Pulmonary artery endothelial cell (primary cell): ENCODE measurements at regions not wholly inside any gene's neighbourhood (a gene's known extent, or its start where the extent isn't known, plus 50 kb on each side); places are given as distances from the start of the nearest gene placed in this dataset.
A peak's percentile ranks its signal among the peaks of the same experiment; 100 is the strongest.

Source experiments
- DNase-seq: peaks from one replicate; pipeline ENCODE4 v3.0.0-alpha.2; 2011; ENCODE audit warnings: low read depth, low spot score

DNA sequence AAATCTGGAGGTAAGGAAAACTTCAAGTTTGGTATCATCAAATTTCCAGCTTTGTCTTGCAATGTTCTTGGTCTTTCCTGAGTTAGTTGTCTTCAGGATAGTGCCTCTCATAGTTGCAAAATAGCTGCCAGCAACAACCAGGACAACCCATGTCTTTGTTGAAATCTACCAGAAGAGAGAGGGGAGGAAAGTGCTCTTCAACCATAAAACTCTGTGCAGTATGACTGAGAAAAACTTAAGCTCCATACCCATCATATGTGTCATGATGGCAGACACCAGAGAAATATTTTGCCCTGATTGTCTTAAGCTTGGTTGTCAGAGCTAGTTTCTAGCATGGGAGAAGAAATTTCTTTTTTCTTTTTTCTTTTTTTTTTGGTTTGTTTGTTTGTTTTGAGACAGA is 103.3 kb downstream of the SPRY2 start:
- DNase-seq = no peak

DNA sequence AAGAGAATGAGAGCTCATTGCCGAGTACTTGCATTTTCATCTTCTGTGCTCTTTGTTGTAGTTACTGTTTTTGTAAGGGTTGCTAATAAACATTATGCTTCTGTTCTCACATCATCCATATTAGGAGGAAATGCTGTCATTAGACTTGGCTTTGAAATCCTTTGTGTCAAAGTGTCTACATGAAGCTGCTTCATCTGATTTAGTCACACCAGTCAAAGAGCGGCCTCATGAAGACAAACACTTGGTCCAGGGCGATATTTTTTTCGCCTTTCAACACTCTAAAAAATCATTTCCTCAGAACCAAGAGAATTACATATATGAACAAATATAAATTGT is 105.0 kb downstream of the SPRY2 start:
- peak; percentile 59 for DNase-seq

DNA sequence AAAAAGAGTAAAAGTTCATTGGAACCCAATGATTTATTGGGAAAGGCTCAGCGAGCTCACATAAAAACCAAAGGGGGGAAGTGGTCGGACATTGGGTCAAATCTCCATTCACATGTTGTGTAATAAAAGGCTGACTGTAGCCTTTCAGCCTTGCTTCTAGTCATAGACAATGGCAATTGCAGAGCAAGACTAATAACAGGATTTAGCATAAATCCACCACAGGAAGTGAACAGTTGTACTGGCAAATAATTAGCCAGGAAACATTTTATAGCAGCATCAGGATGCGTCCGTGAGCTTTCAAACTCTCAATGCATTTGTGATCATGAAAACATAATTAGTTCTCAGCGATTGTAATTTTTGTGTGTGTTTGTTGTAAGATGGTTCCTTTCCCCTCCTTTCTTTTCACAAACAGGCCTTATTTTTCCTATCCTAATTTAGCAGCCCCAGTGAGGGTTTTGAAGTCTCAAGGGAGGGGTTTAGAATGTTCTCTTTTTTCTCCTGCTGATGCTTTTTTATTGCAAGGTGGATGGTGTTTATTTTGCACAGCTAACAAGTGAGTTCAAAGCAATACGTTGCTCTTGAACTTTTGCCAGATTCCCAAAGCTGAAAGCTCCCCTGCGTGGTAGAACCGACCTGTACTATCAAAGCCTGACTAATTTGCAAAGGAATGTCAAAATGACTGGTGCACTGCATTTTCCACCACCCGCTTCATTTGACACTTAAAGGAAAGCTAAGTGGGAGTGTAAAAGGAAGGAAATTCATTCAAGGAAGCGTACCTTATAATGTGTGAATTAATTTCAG is 105.6 kb downstream of the SPRY2 start:
- no peak for DNase-seq

DNA sequence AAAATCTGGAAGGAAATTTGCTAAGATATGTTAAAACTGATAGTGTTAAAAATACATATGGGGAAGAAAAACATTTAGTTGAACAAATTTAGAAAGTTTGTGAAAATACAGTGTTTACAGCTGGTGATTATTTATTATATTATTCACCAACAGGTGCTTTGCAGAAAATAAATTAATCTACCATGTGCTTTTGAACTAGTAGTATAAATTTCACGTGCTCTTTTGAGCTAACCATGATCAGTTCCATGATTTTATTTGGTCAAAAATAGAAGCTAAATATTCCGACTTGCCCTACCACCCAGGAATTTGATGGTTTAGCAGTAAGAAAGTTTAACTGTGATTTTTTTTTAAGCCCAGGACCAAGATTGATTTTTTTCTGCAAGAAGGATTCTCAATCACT is 113.3 kb downstream of the SPRY2 start:
- no peak for DNase-seq

DNA sequence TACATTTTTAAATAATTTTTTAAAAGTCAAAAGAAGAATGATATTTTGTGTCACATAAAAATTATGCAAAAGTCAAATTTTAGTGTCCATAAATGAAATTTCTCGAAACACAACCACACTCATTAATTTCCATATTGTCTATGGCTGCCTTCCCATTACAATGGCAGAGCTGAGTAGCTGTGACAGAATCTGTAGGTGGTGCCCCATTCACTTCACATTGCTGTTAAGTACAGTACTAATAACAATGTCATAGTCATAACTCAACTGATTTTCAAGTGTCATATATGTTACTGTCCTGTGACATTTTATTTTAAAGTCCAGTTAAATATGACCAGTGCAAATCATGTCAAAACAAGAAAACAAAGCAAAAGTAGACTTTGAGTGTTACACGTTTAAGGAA is 114.3 kb downstream of the SPRY2 start:
- no peak for DNase-seq

DNA sequence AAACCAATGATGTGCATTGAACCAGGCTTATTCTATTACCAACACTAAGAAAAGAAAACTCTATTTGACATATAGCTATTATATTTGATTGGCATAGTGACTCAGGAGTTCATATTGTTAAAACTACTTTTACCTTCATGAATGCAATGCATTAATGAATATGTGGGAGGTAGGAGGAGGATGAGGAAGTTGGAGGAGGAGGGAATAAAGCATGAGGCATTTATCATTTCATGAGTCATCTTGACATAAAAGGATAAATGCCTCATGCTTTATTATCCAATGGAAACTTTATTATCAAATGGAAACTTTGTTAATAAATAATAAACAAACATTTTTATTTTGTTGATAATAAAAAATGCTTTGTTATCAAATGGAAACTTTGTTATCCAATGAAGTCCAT is 116.5 kb downstream of the SPRY2 start:
- DNase-seq = no peak

DNA sequence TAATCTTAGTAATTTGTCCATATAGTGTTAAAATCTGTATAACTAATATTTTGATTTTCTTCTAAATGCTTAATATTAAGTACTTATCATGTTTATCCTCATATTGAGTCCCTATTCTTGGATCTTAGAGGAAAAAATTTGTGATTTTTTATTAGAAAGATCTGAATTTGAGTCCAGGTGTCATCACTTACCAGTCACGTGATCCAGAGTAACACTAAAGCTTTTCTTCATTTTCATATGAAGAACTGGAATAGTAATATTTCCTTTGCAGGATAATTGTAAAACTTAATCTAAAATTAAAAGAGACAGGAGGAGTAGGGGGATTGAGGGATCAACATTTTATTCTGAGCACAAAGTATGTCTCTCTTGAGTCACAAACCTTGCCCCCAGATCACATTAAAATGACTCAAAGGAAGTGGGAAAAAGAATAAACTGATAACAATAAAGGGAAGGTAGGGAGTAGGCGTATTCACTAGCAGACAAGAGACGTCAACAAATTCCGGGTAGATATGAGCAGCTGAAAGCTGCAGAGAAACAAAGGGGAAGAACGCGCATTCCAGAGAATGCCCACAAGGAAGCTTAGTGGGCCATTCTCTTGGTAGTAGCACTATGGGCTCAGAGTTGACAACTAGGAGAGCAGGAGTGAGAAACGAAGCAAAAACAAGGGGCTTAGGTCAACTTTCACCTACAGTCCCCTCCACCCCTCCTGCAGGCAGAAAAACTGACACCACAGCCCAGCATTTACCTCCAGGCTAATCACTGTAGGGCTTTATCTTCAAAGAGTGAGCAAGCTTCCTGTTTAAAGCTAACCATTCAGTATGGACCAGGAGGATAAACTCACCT is 123.1 kb downstream of the SPRY2 start:
- DNase-seq = peak; percentile 63

DNA sequence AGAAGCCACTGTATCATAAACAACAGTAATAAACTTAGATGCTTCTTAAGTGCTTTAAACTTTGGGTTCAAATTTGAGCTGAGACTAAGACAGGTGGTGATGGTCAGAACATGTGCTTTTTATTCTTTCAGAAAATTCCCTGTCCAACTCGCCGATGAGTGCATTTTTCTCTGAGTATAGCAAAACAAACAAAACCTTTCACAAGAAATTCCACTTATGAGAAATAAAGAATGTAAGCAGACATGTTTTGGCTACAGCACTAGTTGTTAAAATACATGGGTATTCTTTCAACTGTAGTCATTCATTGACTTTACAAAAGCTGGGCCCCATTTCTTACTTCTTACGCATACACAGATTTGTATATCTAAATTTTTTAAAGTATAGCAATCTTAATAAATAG is 125.6 kb downstream of the SPRY2 start:
- no peak for DNase-seq

DNA sequence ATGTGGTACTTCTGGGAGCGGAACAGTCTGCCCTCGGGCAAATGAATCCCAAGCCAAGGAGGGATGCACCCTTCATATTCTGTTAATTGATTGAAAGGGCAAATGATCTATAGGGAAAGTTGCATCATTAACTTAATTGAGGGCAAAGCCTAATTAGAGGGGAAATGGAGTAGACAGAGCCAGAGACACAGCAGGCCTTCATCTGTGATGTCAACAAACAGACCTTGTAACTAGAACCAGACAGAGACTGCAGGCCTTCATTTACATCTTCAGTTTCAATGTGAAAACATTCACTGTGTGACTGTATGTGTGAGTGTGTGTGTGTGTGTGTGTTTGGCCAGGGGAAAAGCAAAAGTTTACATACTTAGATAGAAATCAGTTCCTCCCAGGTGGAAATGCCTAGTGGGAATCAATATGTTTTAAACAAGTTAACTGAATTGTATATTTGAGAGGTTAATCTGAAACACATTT is 126.4 kb downstream of the SPRY2 start:
- no peak for DNase-seq

DNA sequence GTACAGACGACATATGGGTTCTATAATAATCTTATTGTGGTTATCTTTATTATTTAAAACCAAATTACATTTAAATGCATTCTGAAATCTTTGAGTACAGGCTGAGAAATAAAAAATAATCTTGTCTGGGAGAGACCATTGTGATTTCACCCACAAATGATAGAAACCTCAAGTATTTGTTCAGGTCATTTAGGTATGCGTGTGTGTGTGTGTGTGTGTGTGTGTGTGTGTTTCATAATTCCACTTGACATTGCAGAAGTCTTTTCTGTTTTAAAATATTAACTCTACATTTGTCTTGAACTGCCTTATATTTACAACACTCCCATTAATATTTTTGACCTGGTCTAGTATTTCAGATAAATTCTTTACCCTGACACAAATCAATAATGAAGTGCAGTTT is 126.9 kb downstream of the SPRY2 start:
- no peak for DNase-seq

DNA sequence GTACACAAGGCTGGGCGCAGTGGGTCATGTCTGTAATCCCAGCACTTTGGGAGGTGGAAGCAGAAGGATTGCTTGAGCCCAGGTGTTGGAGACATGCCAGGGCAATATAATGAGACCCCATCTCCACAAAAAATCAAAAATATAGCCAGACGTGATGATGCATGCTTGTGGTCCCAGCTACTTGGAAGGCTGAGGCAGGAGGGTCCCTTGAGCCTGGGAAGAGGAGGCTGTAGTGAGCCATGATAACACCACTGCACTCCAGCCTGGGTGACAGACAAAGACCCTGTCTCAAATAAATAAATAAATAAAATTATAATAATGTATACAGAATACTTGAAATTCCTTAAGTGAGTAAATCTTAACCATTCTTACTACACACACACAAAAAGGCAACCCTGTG is 127.7 kb downstream of the SPRY2 start:
- no peak for DNase-seq

DNA sequence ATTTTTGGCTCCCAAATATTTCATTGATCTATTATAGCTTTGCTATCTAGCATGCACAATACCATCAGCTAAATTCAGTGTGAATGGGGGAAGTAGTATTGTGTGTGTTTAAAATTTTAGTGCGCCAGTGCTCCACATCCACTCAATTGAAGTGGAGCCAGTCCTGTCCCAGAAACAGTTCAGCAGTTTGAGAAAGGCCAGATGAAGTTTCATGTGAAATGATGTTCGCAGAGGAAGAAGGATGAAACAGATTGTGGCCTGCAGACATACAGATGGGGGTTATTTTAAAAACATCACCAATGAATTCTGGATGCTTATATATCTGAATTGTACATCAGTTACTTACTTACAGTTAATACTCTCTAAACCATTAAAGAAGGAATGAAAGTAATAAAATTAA is 129.4 kb downstream of the SPRY2 start:
- no peak for DNase-seq

DNA sequence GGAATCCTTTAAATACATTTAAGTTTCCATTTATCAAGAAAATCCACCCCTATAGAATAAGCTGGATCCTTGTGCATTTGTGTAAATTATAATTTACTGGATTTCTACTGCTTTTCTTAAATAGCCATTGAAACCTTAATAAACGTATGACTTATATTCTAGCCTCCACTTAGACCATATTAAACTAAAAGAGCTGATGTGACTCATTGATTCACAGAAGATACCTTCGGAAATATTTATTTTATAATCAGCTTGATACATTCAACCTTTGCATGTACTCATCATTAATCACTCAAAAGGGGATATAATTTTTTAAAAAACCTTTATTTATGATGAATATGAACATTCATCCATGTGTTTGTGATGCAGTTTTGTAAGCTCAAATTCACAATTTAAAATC is 136.3 kb downstream of the SPRY2 start:
- no peak for DNase-seq

DNA sequence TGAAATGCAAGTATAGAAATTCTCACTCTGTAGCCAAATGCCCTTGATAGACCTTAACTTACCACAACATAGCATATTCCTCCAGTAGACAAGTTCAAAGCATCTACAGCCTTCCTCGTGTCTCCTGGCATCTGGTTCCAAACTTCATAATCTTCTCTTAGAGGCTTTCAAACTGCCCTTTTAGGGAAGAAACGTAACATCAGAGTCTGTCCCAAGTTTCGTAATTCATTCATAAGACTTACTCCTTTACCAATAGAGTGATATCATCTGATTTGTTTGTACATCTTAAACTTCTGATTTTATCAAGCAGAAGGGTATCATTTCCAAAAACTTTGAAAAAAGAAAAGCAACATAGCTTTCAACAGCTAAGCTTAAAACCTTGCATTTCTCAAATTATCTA is 137.4 kb downstream of the SPRY2 start:
- no peak for DNase-seq

DNA sequence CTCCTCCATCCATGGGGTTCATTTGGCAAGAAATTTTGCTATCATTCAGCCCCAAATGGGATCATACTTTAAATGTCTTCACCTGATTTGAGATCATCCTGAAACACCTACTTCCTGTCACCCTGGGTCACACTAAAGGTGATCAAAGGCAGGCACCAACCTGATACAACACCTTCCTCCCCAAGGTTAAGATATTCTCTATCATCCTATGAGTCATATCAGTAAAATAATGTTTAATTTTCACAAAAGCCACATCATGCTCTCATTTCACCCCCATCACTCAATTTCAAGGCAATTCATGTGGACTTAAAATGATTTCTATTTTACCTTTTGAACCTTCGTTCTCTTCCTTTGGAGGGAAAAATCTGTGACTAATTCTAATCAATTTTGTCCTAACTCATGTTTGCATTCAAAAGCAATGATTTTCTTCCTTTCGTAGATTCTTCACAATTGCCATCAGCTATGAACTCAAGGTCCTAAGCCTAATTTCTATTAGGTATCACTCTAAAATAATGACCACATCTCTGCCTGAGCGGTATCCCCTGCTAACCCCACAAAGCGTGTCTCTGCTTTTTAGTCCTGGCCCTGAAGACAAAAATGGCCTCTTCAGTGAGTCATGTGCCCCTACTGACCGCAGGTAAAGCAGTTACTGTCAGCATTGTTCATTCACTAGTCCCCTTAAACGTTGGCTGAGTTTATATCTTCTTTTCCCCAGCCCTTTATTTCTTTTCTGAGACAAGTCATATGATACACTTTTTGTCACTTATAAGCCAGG is 139.0 kb downstream of the SPRY2 start:
- DNase-seq = no peak

DNA sequence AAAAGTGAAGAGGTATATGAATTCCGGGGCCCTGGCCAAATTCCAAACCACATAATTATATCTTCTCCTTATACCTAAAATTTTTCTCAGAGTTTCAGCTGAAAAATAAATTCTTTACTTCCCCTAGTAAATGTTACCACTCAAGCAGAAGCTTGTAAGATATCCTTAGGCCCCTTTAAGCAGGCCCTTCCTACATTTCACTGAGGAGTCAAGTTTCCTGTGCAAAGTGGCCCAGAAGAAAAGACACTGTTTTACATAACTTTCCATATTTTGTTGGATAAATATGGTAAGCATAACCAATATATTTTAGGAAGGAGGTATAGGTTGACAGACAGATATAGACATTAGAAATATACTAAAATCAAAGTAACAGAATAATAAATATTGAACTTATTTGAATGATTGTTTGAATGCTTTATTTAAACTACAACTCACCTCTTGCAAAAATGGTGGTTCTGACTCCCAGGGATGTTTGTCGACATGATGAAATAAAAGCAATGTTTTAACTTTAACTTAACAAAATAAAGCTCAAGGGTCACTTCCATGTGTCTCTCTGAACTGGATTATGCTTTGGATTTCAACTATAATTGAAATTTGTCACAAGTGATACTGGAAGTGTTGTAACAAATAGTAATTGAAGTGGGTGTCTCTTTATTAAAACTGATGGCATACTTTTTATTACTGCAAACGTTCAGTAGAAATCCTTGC is 141.2 kb downstream of the SPRY2 start:
- no peak for DNase-seq

DNA sequence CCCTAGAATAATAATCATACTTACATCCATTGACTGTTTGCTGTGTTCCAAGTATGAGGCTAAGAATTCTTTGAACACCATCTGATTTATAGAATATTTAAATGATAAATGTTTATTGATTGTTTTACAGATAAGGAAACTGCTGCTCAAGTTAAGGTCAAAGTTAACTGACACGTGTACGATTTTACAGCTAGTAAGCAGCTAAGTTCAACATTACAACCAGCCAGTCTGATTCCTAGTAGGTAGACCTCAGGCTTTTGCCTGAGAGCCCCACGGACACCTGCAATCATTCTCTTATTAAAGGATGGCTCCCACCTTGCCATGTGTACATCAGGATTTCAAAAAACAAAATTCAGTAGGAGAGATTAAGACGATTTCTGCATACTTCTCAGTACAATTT is 141.9 kb downstream of the SPRY2 start:
- DNase-seq = no peak

DNA sequence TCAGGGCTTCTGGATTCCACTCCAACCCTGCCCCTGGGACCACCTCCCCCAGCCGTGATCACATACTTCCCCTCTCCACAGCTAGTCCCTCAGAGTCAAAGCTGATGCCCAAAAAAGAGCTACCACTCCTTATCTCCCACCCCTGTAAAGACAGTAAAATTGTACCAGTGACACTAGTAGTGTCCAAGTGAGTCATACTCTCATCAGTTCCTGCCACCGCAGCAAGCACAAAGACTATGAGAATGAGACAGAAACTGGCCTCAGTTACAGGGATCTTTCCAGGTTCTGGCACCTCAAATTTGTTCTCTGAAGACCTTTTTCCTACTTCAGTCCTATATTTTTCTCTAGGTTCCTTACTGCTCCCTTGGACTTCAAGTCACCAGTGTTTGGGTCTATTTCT is 144.2 kb downstream of the SPRY2 start:
- DNase-seq = no peak

DNA sequence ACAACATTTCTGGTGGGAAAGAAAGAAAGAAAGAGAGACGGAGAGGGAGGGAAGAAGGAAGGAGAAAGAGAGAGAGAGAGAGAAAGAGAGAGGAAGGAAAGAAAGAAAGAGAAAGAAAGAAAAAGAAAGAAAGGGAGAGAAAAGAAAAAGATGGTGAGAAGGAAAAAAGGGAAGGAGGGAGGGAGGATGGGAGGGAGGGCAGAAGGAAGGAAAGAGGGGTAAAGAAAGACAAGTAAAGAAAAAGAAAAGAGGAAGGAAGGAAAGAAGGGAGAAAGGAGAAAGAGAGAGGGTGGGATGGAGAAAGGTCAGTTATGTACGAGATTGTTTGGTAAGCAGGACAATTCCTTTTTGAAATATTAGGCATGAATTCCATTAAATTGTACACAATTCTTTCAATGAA is 145.3 kb downstream of the SPRY2 start:
- DNase-seq = no peak

DNA sequence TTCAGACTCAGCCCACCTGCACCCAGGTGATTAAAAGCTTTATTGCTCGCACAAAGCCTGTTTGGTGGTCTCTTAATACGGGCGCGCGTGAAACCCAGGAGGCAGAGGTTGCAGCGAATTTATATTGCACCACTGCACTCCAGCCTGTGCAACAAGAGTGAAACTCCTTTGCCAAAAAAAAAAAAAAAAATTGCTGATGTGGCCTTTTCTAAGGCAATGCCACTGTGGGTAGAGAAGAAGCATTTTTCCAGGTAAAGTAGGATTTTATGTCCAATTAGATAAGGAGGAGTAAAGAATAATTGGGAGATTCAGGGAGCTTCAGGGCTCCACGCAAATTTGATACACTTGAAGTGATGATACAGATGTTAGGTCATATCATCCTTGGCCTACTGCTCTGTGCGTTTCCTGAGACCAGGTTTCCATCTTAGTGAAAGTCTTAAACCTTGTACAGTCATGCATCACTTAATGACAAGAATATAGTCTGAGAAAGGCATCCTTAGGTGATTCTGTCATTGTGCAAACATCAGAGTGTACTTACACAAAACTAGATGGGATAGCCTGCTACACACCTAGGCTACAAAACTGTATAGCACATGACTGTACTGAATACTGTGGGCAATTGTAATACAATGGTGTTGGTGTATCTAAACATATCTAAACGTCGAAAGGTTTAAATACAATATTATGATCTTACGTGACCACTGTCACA is 150.9 kb downstream of the SPRY2 start:
- DNase-seq = no peak
